GM23338 (cell line): ENCODE measurements at regions not wholly inside any gene's neighbourhood (a gene's known extent, or its start where the extent isn't known, plus 50 kb on each side); places are given as distances from the start of the nearest gene placed in this dataset.

Experiments
- CTCF ChIP-seq, 2 experiments: fragments of 200-600 bp in 1 of 2; sonication (generic) in 1 of 2; conservative IDR thresholded peaks; 2 replicates each; pipeline versions ENCODE4 v1.5.1 to v1.6.1; 2016 to 2017; ENCODE audit warnings: antibody characterized with exemption in 2 of 2, low read depth in 2 of 2, mild to moderate bottlenecking in 2 of 2, moderate library complexity in 1 of 2
- JUNB ChIP-seq: IDR thresholded peaks from one replicate; pipeline ENCODE4 v1.6.1; 2016; ENCODE audit warnings: antibody characterized with exemption; ENCODE audit not compliant: unreplicated experiment
- POLR2AphosphoS5 ChIP-seq: IDR thresholded peaks from 2 replicates; pipeline ENCODE4 v1.6.1; 2016; ENCODE audit warnings: antibody characterized with exemption, low read depth

GRCh38 chr10:21217107-21217506, 308.4 kb downstream of the SKIDA1 start:
- TF ChIP-seq JUNB (no peak), CTCF (conservative IDR thresholded peaks at IDR 0.05; ENCODE audit: low read depth in 2 of 2) (no peak), POLR2AphosphoS5 (no peak)
